Keratinocyte (primary cell): ENCODE measurements at regions not wholly inside any gene's neighbourhood (a gene's known extent, or its start where the extent isn't known, plus 50 kb on each side); places are given as distances from the start of the nearest gene placed in this dataset.

Source experiments
- DNase-seq: peaks from one replicate; pipeline ENCODE4 v3.0.0-alpha.2; 2011; ENCODE audit warnings: low read depth, missing footprints, low spot score
- FAIRE-seq: peaks from 2 replicates; lab custom pipeline; 2011; peaks lifted over from hg19 to GRCh38; lab: Jason Lieb, UNC
- H2AFZ ChIP-seq: 2 replicates; pipeline ENCODE4 v1.6.0; 2012; ENCODE audit warnings: low read length, control low read depth, inconsistent platforms; ENCODE audit not compliant: control insufficient read depth
- H3K27ac ChIP-seq: 2 replicates; pipeline ENCODE4 v1.5.1; 2011; ENCODE audit warnings: low read length; ENCODE audit not compliant: control insufficient read depth, insufficient read depth
- H3K27me3 ChIP-seq: 3 replicates; pipeline ENCODE4 v1.6.0; 2011; ENCODE audit warnings: low read length; ENCODE audit not compliant: control insufficient read depth, insufficient read depth; ENCODE audit errors: extremely low read depth
- H3K36me3 ChIP-seq, 2 experiments: 2 replicates in 1 of 2; 3 replicates in 1 of 2; pipeline ENCODE4 v1.5.1; 2011; ENCODE audit warnings: low read length in 2 of 2, mild to moderate bottlenecking in 1 of 2; ENCODE audit not compliant: control insufficient read depth in 2 of 2, insufficient read depth in 2 of 2; ENCODE audit errors: extremely low read depth in 1 of 2
- H3K4me1 ChIP-seq: 3 replicates; pipeline ENCODE4 v1.5.1; 2011; ENCODE audit warnings: low read length; ENCODE audit not compliant: control insufficient read depth, insufficient read depth; ENCODE audit errors: extremely low read depth
- H3K4me2 ChIP-seq: 3 replicates; pipeline ENCODE4 v1.6.0; 2011; ENCODE audit warnings: low read depth, low read length; ENCODE audit not compliant: control insufficient read depth, insufficient read depth; ENCODE audit errors: extremely low read depth
- H3K4me3 ChIP-seq, 3 experiments: fragments of 200-600 bp in 1 of 3; sonication (generic) in 1 of 3; 2 replicates in 2 of 3; 3 replicates in 1 of 3; pipeline ENCODE4 v1.5.1; 2011 to 2016; ENCODE audit warnings: low read length in 3 of 3, mild to moderate bottlenecking in 3 of 3, control low read depth in 2 of 3, inconsistent platforms in 1 of 3, low read depth in 1 of 3, mixed read lengths in 1 of 3, mixed run types in 1 of 3, moderate library complexity in 1 of 3; ENCODE audit not compliant: control insufficient read depth in 2 of 3, insufficient read depth in 2 of 3; ENCODE audit errors: extremely low read depth in 1 of 3
- H3K79me2 ChIP-seq: 2 replicates; pipeline ENCODE4 v1.6.0; 2012; ENCODE audit warnings: low read length; ENCODE audit not compliant: control insufficient read depth, insufficient read depth
- H3K9ac ChIP-seq: 3 replicates; pipeline ENCODE4 v1.6.0; 2011; ENCODE audit warnings: low read length; ENCODE audit not compliant: control insufficient read depth, insufficient read depth; ENCODE audit errors: extremely low read depth
- H3K9me1 ChIP-seq: 3 replicates; pipeline ENCODE4 v1.6.0; 2011; ENCODE audit warnings: low read length; ENCODE audit not compliant: control insufficient read depth, insufficient read depth; ENCODE audit errors: extremely low read depth
- H3K9me3 ChIP-seq: 2 replicates; pipeline ENCODE4 v1.5.1; 2012; ENCODE audit warnings: low read depth, low read length; ENCODE audit not compliant: control insufficient read depth
- H4K20me1 ChIP-seq: 3 replicates; pipeline ENCODE4 v1.6.0; 2011; ENCODE audit warnings: low read length; ENCODE audit not compliant: control insufficient read depth, insufficient read depth; ENCODE audit errors: extremely low read depth
- EZH2 ChIP-seq: IDR thresholded peaks from one replicate; pipeline ENCODE4 v1.6.1; 2012; ENCODE audit warnings: inconsistent platforms, mild to moderate bottlenecking, low read length, moderate library complexity
- dilution Hi-C: fragments of 300-500 bp; cut with MboI; formaldehyde crosslinking; loops from one replicate; pipeline ENCODE4 v1.7.0; 2020; ENCODE audit warnings: low sequenced_read_pairs; ENCODE audit not compliant: extremely low pct_ligation_motif_present
- TF ChIP-seq, protein P1 (sequence below), 3 experiments: IDR thresholded peaks in 1 of 3; conservative IDR thresholded peaks in 1 of 3; optimal IDR thresholded peaks in 1 of 3; 2 replicates in 2 of 3; 3 replicates in 1 of 3; pipeline versions ENCODE3 to v1.5.1; 2011; ENCODE audit warnings: low read length in 3 of 3, mild to moderate bottlenecking in 3 of 3, moderate library complexity in 2 of 3, control low read depth in 1 of 3, inconsistent platforms in 1 of 3; ENCODE audit not compliant: insufficient read depth in 2 of 3; ENCODE audit errors: extremely low read depth in 1 of 3

DNA sequence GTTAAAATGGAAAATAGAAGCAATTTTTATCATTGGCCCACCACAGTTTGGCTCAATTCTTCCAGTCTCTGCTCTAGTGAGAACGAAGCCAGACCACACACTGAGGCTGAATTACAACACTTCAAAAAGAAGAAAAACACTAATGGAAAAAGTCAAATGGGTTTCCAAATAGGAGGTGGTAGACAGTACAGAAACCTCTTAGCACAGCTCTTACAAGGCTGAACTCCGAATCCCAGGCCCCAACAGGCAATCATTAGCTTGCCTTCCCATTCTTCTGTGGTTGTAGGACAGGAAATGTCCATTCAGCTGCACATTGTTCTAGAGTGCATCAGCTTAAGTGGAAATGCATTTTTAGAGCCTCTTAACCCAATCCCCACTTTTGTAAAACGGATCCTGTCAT lies 115.1 kb upstream of the MEOX2 start:
- H3K4me2 ChIP-seq: no peak overlapping the region
- no peak overlapping the region for H3K4me3 ChIP-seq
- no peaks in the 10 kb centered on the region for H3K9me1 ChIP-seq
- DNase-seq (no peak), FAIRE-seq (no peak)
- H3K27ac ChIP-seq: no peak overlapping the region
- H4K20me1 ChIP-seq: no peaks in the 10 kb centered on the region
- no peak overlapping the region for H3K9ac ChIP-seq
- H2AFZ ChIP-seq: no peak overlapping the region
- TF ChIP-seq EZH2: no peak
- TF ChIP-seq, protein P1, sequence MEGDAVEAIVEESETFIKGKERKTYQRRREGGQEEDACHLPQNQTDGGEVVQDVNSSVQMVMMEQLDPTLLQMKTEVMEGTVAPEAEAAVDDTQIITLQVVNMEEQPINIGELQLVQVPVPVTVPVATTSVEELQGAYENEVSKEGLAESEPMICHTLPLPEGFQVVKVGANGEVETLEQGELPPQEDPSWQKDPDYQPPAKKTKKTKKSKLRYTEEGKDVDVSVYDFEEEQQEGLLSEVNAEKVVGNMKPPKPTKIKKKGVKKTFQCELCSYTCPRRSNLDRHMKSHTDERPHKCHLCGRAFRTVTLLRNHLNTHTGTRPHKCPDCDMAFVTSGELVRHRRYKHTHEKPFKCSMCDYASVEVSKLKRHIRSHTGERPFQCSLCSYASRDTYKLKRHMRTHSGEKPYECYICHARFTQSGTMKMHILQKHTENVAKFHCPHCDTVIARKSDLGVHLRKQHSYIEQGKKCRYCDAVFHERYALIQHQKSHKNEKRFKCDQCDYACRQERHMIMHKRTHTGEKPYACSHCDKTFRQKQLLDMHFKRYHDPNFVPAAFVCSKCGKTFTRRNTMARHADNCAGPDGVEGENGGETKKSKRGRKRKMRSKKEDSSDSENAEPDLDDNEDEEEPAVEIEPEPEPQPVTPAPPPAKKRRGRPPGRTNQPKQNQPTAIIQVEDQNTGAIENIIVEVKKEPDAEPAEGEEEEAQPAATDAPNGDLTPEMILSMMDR (optimal IDR thresholded peaks at IDR 0.05 in 1 of 3, IDR thresholded peaks at IDR 0.05 in 1 of 3, conservative IDR thresholded peaks at IDR 0.05 in 1 of 3; ENCODE audit: extremely low read depth in 1 of 3, insufficient read depth in 2 of 3, low read length in 3 of 3): no peak
- H3K36me3 ChIP-seq: no peaks in the 10 kb centered on the region
- no peaks in the 10 kb centered on the region for H3K9me3 ChIP-seq
- H3K79me2 ChIP-seq: no peaks in the 10 kb centered on the region
- H3K4me1 ChIP-seq: no peaks in the 10 kb centered on the region
- no peaks in the 10 kb centered on the region for H3K27me3 ChIP-seq
- dilution Hi-C loops: no loop called here

DNA sequence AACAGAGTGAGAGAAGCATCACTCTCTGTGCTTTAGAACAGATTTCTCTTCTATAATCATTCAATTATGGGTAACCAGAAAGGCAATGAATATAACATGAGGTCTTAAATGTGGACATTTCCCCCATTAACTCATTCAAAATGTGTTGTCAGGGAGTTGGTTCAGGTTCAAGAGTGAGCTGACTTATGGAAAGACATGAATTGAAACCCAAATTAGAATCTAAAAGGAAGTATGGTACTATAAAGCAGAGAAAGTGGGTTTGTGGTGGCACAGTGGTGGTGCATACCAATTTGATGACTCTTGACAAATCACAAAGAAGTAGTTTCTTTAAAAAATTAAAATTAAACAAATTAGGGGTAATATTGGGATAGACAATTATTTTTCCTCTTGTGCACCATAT lies 114.6 kb upstream of the MEOX2 start:
- FAIRE-seq (no peak), DNase-seq (no peak)
- dilution Hi-C loops: no loop called here
- H3K4me2 ChIP-seq: no peak overlapping the region
- no peaks in the 10 kb centered on the region for H3K36me3 ChIP-seq
- no peak overlapping the region for H3K4me3 ChIP-seq
- no peaks in the 10 kb centered on the region for H3K27me3 ChIP-seq
- no peaks in the 10 kb centered on the region for H4K20me1 ChIP-seq
- no peaks in the 10 kb centered on the region for H3K9me3 ChIP-seq
- no peak for TF ChIP-seq EZH2
- TF ChIP-seq, protein P1 (optimal IDR thresholded peaks at IDR 0.05 in 1 of 3, IDR thresholded peaks at IDR 0.05 in 1 of 3, conservative IDR thresholded peaks at IDR 0.05 in 1 of 3; ENCODE audit: extremely low read depth in 1 of 3, insufficient read depth in 2 of 3, low read length in 3 of 3): no peak
- H3K4me1 ChIP-seq: no peaks in the 10 kb centered on the region
- H2AFZ ChIP-seq: no peak overlapping the region
- no peaks in the 10 kb centered on the region for H3K9me1 ChIP-seq
- H3K27ac ChIP-seq: no peak overlapping the region
- H3K9ac ChIP-seq: no peak overlapping the region
- no peaks in the 10 kb centered on the region for H3K79me2 ChIP-seq
